ENCODE measurements at regions not wholly inside any gene's neighbourhood (a gene's known extent, or its start where the extent isn't known, plus 50 kb on each side); places are given as distances from the start of the nearest gene placed in this dataset.

DNA sequence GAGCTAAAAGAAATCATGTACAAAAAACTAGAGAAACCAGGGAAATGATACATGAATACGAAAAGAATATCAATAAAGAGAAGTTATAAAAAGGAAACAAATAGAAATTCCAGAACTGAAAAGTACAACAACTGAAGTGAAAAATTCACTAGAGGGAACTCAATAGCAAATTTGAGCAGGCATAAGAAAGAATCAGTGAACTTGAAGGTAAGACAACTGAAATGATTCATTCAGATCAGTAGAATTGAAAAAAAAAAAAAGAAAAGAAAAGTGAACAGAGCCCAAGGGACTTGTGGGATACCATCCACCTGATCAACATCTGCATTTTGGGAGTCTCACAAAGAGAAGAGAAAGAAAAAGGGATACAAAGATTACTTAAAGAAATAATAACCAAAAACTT is 78.3 kb downstream of the HHEX start:
- Histone ChIP-seq H3K9me3 (no peaks in the 10 kb centered on the region), H3K27me3 (no peaks in the 10 kb centered on the region), H3K4me3 (no peak overlapping the region), H3K4me1 (no peaks in the 10 kb centered on the region), H3K27ac (no peak overlapping the region), H3K36me3 (no peaks in the 10 kb centered on the region)
- DNase-seq = no peak
- intact Hi-C loops (cut with DNase I; ENCODE audit: low total_unique reads) = no loop called here
- TF ChIP-seq, protein P1, sequence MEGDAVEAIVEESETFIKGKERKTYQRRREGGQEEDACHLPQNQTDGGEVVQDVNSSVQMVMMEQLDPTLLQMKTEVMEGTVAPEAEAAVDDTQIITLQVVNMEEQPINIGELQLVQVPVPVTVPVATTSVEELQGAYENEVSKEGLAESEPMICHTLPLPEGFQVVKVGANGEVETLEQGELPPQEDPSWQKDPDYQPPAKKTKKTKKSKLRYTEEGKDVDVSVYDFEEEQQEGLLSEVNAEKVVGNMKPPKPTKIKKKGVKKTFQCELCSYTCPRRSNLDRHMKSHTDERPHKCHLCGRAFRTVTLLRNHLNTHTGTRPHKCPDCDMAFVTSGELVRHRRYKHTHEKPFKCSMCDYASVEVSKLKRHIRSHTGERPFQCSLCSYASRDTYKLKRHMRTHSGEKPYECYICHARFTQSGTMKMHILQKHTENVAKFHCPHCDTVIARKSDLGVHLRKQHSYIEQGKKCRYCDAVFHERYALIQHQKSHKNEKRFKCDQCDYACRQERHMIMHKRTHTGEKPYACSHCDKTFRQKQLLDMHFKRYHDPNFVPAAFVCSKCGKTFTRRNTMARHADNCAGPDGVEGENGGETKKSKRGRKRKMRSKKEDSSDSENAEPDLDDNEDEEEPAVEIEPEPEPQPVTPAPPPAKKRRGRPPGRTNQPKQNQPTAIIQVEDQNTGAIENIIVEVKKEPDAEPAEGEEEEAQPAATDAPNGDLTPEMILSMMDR (IDR thresholded peaks at IDR 0.05) = no peak
- TF ChIP-seq POLR2A (IDR thresholded peaks at IDR 0.05) = no peak

DNA sequence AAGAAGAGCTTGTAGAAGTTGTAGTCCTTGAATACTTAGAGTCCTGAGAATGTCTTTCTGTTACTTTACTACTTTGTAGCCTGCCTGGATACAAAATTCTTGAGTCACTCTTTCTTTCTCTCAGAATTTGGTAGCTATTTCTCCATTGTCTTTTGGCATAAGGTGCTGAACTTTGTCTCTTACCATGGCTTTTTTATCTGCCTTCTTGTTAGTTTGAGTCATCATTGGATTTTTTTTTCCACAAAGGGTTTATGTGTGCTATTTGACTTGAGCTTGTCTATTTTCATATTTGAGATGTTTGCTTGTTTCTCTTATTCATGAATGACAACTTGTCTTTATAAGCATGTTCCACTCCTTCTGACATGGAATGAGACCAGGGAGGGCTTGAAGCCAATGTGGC is 74.5 kb upstream of the EXOC6 start:
- Histone ChIP-seq H3K36me3 (no peaks in the 10 kb centered on the region), H3K27me3 (no peaks in the 10 kb centered on the region), H3K4me3 (no peak overlapping the region), H3K27ac (no peak overlapping the region), H3K9me3 (no peaks in the 10 kb centered on the region), H3K4me1 (no peaks in the 10 kb centered on the region)
- intact Hi-C loops (cut with DNase I; ENCODE audit: low total_unique reads) = no loop called here
- no peak for TF ChIP-seq POLR2A (IDR thresholded peaks at IDR 0.05)
- TF ChIP-seq, protein P1 (IDR thresholded peaks at IDR 0.05) = no peak
- no peak for DNase-seq

DNA sequence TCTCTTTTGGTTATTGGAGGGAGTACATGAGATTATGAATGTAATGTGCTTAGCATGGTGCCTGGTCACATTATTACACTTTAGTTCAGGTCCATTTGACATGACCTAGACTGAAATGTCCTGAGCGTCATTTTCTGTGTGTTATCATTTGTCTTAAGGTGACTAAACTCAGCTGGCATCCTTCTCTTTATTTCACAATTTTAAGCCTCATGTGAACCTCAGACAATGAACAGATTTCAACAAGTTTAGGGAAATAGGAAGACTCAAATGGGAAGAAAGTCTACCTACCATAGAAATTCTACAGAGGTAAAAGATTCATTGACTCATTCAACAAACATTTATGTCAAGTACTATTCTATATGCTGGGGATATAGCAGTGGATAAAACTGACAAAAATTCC is 70.2 kb upstream of the EXOC6 start:
- Histone ChIP-seq H3K9me3 (no peaks in the 10 kb centered on the region), H3K27me3 (no peaks in the 10 kb centered on the region), H3K4me1 (no peaks in the 10 kb centered on the region), H3K36me3 (no peaks in the 10 kb centered on the region), H3K4me3 (no peak overlapping the region), H3K27ac (no peak overlapping the region)
- no peak for DNase-seq
- TF ChIP-seq, protein P1 (IDR thresholded peaks at IDR 0.05) = no peak
- TF ChIP-seq POLR2A (IDR thresholded peaks at IDR 0.05) = no peak
- intact Hi-C loops (cut with DNase I; ENCODE audit: low total_unique reads) = no loop called here

DNA sequence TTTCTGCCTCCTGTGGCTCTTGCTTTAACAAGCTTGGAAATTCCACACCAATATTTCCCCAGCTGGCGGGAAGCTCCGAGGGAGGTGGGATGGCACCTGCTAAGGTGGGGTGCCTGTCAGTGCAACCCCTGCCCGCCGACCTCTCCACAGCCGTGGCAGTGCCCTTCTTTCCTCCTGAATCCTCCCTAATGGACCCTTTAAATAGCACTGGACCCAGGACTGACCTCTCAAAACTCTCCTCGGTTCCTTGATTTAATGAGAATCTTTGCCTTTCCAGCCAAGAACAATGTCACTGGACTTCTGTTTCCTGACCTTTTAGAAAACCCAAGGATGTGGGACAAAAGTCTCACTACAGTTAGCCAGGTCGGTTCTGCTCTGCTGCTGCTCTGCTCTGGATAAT is 63.2 kb upstream of the EXOC6 start:
- intact Hi-C loops (cut with DNase I; ENCODE audit: low total_unique reads) = no loop called here
- no peak overlapping the region for H3K27ac ChIP-seq

DNA sequence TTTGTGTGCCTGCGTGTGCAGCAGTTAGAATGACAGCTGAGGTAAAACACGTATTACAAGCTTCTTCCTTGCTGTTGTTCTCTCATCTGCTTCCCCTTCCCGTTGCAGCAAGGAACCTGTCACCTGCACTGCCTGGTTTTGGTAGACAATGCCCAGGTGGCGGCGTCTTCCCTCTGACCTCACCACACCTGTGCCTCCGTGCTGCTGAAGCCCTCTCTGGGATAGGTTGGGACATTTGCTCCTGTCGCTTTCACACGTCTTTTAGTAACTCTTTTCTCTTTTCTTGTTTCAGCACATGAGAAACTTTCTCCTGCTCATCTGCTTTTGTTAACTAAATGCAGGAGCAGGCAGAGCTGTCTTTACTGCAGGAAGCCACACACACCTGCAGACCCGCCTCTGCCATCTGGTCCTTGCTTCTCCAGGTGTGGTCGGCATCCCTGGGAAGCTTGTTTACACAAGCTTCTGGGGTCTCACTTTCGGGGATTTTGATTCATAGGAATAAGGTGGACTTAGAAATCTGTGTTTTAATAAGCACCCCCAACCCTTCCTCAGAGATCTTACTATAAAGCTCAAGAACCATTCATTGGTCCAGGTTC is 60.7 kb upstream of the EXOC6 start:
- H3K9me3 ChIP-seq = no peaks in the 10 kb centered on the region
- H3K36me3 ChIP-seq = no peaks in the 10 kb centered on the region
- TF ChIP-seq, protein P1 (IDR thresholded peaks at IDR 0.05) = no peak
- TF ChIP-seq POLR2A (IDR thresholded peaks at IDR 0.05) = no peak
- H3K4me1 ChIP-seq = no peaks in the 10 kb centered on the region
- no peak for DNase-seq
- H3K4me3 ChIP-seq = no peak overlapping the region
- intact Hi-C loops (cut with DNase I; ENCODE audit: low total_unique reads) = no loop called here
- H3K27me3 ChIP-seq = no peaks in the 10 kb centered on the region
- no peak overlapping the region for H3K27ac ChIP-seq

More for the DNA sequence above, 63.2 kb upstream of the EXOC6 start:
- Histone ChIP-seq H3K27me3 (no peaks in the 10 kb centered on the region), H3K4me1 (no peaks in the 10 kb centered on the region), H3K4me3 (no peak overlapping the region), H3K9me3 (no peaks in the 10 kb centered on the region), H3K36me3 (no peaks in the 10 kb centered on the region)
- TF ChIP-seq, protein P1 (IDR thresholded peaks at IDR 0.05) = no peak
- TF ChIP-seq POLR2A (IDR thresholded peaks at IDR 0.05) = no peak
- DNase-seq = no peak

All from uterus (tissue), 3 donors.